HG02588 (cell line): ENCODE measurements at regions not wholly inside any gene's neighbourhood (a gene's known extent, or its start where the extent isn't known, plus 50 kb on each side); places are given as distances from the start of the nearest gene placed in this dataset.

Experiments used
- ATAC-seq: cut with Tn5 transposase; IDR thresholded peaks from one replicate; pipeline ENCODE4 v1.9.1; 2021; ENCODE audit warnings: mild to moderate bottlenecking, moderate library complexity; ENCODE audit not compliant: unreplicated experiment

- ATAC-seq, result no peak
These were observed 448.2 kb downstream of the LIG4 start for GRCh38 chr13:107767119-107767518.

- no peak for ATAC-seq
These were observed 449.5 kb downstream of the LIG4 start for GRCh38 chr13:107765724-107766401.

DNA sequence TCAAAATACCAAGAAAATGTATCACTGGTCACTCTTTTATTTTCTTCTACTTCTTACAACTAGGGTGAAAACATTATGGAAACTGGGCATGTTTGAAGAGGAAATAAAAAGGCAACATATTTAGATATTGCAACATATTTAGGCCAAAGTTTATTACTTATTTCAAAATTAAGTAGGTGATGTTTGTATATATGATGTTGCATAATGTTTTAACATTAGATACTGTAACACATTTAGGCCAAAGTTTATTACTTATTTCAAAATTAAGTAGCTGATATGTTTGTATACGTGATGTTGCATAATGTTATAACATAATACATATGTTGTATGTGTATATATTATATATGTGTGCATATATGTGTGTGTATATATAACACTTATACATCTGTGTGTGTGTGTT lies 451.3 kb downstream of the LIG4 start:
- ATAC-seq, result no peak

DNA sequence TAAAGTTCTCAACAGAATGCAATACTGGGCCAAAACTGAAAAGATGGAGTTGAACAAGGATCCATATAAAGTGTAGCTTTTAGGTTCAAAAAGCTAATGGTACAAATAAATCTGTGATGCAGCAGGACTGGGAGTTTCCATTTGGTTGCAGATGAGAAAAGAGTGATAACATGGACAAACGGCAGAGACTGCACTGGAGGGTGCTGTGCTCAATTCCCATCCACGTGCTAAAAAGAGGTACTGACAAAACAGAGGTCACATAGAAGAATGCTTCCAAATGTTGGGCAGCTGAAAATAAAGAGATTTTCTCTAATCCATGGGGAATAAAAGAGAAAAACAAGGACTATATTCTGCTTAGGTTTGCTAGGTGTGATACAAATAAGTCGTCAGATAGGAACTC lies 461.6 kb downstream of the LIG4 start:
- ATAC-seq, result no peak

GRCh38 chr13:107753291-107753690 lies 462.0 kb downstream of the LIG4 start:
- no peak for ATAC-seq

- ATAC-seq, result no peak
These were observed 471.4 kb downstream of the LIG4 start for GRCh38 chr13:107743983-107744382.

GRCh38 chr13:107743526-107743925 lies 471.8 kb downstream of the LIG4 start:
- ATAC-seq, result no peak

- ATAC-seq, result no peak
These were observed 472.2 kb downstream of the LIG4 start for GRCh38 chr13:107743100-107743499.

DNA sequence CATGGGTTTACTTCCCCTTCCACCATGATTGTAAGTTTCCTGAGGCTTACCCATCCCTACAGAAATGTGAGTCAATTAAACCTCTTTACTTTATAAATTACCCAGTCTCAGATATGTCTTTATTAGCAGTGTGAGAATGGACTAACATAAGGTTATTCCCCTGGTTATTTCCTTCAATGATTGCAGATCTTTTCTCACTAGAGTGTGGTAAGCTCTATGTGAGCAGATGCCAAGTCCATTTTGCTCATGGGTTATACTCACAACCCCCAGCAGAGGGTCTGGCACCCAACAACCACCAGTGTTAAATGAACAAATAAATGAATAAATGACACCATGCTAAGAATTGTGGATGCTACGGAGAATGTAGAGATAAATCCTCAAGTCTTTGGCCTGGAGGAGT lies 472.8 kb downstream of the LIG4 start:
- no peak for ATAC-seq

- ATAC-seq, result no peak
These were observed 477.3 kb downstream of the LIG4 start for GRCh38 chr13:107738004-107738403.

- ATAC-seq, result no peak
These were observed 478.6 kb downstream of the LIG4 start for GRCh38 chr13:107736731-107737130.

DNA sequence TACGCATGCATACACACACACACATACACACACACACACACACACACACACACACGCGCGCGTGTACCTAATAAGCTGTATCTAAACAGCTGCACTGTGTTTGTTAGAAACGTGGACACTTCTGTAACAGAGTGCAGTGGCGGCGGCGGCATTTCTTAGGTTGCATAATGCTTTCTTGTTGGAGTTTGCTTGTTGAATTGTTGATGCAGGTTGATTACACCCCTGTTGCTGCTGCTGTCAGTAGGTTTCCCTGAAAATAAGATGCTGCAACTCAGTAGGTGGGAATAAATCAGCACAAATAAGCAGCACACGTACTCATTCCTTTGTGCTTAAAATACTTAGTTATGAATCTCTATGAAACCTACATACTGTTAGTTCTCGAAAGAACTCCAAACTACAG lies 479.2 kb downstream of the LIG4 start:
- no peak for ATAC-seq

- ATAC-seq, result no peak
These were observed 480.3 kb downstream of the LIG4 start for GRCh38 chr13:107734891-107735625.

- no peak for ATAC-seq
These were observed 482.1 kb downstream of the LIG4 start for GRCh38 chr13:107733276-107733675.

- no peak for ATAC-seq
These were observed 484.5 kb downstream of the LIG4 start for GRCh38 chr13:107730813-107731212.

GRCh38 chr13:107721125-107721869 lies 494.0 kb downstream of the LIG4 start:
- ATAC-seq, result no peak

DNA sequence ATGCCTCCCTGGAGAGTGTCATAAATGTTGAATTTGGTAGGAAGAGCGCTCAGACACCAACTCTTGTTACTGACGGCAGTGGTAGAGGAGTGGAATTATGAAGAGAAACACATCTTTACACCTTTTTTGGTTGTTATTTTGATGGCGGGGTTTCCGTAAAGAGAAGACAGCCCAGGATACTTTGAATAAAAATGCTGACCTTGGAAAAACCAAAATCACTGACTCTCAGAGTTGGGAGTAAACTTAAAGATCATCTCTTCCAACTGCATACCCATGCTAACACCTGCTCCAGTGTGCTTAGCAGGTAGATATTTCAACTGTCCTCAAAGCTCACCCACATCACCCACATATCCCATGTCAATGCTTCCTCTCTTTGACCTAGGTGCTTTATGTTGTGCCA lies 498.6 kb downstream of the LIG4 start:
- ATAC-seq, result no peak

GRCh38 chr13:107716241-107716640 lies 499.1 kb downstream of the LIG4 start:
- ATAC-seq, result no peak

GRCh38 chr13:107715496-107715895 lies 499.8 kb downstream of the LIG4 start:
- ATAC-seq, result no peak

GRCh38 chr13:107713314-107713713 lies 502.0 kb downstream of the LIG4 start:
- ATAC-seq, result no peak

DNA sequence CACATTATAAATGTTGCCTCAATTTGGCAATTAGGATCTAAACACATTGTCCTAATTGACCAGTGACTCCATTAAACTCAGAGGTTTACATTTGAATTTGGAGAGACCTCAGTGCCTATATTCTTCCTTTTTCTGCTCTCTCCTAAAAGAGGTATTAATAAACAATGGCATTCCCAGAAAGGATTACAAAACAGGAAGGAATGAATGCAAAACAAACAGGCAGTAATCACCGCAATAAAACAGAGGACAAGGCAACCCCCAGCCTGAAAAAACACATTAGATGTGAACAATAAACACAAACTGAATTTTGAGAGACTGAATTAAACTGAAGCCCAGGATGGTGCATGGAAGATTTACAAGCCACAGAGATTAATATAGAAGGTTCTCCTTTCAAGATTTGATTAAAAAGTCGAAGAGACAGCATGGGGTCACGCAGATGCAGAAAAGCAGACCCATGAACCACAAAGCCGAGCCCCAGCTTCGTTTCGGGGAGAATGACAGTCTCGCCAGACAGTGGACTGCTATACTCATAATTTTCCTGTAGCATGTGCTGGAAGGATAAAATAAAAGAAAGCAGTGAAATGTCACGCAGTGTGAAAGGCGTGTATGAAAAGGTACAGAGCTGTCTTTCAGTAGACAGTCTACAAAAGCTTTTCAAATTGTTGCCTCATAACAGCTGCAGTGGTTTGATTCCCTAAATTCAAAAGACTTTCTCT lies 503.0 kb downstream of the LIG4 start:
- no peak for ATAC-seq
